ENCODE measurements at regions not wholly inside any gene's neighbourhood (a gene's known extent, or its start where the extent isn't known, plus 50 kb on each side); places are given as distances from the start of the nearest gene placed in this dataset.

DNA sequence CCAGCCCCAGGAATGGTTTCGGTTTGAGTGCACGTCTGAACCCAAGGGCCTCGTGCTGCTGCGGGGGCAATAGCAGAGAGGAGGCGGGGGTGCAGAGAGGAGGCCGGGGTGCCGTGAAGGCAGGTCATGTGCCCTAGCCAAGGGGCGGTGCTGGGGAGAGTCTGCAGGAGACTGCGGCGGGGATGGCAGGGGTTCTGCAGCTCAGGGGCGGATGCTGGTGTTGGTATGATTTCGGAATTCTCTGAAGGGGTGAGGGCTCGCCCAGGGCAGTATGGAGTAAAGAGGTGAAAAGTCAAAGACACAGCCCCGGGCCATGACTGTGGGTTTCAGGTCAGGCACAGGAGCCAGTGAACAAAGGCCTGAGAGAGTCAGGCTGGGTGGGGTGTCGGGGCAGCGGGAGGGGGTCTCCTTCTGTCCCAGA lies 186.5 kb upstream of the HDAC4 start:
- TF ChIP-seq, protein P1, sequence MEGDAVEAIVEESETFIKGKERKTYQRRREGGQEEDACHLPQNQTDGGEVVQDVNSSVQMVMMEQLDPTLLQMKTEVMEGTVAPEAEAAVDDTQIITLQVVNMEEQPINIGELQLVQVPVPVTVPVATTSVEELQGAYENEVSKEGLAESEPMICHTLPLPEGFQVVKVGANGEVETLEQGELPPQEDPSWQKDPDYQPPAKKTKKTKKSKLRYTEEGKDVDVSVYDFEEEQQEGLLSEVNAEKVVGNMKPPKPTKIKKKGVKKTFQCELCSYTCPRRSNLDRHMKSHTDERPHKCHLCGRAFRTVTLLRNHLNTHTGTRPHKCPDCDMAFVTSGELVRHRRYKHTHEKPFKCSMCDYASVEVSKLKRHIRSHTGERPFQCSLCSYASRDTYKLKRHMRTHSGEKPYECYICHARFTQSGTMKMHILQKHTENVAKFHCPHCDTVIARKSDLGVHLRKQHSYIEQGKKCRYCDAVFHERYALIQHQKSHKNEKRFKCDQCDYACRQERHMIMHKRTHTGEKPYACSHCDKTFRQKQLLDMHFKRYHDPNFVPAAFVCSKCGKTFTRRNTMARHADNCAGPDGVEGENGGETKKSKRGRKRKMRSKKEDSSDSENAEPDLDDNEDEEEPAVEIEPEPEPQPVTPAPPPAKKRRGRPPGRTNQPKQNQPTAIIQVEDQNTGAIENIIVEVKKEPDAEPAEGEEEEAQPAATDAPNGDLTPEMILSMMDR (IDR thresholded peaks at IDR 0.05): no peak
- no peak for TF ChIP-seq POLR2A (IDR thresholded peaks at IDR 0.05)
